VCaP (cell line): ENCODE measurements at regions not wholly inside any gene's neighbourhood (a gene's known extent, or its start where the extent isn't known, plus 50 kb on each side); places are given as distances from the start of the nearest gene placed in this dataset.

Experiments
- H3K27ac ChIP-seq: fragments of 450-650 bp; 2 replicates; pipeline ENCODE4 v1.5.1; 2017
- TF ChIP-seq, protein P1 (sequence below): fragments of 450-650 bp; conservative IDR thresholded peaks from 2 replicates; pipeline ENCODE4 v1.5.1; 2017; ENCODE audit warnings: mild to moderate bottlenecking, moderate library complexity

DNA sequence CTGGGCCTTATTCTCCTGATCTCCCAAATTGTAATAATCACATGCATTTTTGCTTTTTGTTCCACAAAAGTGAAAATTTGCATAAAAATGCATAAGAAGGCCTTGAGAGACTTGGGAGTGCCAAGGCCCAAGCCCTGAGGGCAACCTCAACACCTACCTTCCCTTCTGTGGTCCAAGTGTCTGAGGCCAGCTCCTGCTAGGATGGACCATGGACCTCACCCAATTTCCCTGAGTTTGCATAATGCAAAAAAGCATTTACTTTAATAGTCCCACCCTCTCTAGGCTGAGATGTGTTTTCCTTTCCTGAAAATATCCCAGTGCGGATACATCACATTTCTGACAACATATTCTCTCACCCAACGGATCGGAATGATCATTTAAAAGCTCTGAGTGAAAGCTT lies 194.1 kb upstream of the TENM4 start:
- H3K27ac ChIP-seq = no peak overlapping the region
- TF ChIP-seq, protein P1, sequence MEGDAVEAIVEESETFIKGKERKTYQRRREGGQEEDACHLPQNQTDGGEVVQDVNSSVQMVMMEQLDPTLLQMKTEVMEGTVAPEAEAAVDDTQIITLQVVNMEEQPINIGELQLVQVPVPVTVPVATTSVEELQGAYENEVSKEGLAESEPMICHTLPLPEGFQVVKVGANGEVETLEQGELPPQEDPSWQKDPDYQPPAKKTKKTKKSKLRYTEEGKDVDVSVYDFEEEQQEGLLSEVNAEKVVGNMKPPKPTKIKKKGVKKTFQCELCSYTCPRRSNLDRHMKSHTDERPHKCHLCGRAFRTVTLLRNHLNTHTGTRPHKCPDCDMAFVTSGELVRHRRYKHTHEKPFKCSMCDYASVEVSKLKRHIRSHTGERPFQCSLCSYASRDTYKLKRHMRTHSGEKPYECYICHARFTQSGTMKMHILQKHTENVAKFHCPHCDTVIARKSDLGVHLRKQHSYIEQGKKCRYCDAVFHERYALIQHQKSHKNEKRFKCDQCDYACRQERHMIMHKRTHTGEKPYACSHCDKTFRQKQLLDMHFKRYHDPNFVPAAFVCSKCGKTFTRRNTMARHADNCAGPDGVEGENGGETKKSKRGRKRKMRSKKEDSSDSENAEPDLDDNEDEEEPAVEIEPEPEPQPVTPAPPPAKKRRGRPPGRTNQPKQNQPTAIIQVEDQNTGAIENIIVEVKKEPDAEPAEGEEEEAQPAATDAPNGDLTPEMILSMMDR = no peak

DNA sequence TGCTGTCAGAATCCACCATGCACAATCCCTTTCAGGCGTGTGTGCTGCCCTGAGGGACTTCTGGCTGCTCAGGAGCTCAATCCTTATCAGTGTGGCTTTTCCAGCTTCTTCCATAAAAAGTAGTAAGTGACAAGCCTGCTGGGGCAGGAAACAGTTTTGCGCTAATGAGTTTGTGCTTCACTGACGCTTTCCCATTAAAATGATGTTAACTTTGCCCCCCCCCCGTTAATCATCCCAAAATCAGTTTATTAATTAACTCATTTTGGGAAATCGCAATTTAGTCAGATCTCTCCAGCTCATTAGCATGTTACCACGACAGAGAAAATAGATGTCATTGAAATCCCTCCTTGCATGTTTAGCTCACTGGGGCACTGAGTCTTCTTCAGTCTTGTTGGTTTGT lies 186.5 kb upstream of the TENM4 start:
- TF ChIP-seq, protein P1 = no peak

DNA sequence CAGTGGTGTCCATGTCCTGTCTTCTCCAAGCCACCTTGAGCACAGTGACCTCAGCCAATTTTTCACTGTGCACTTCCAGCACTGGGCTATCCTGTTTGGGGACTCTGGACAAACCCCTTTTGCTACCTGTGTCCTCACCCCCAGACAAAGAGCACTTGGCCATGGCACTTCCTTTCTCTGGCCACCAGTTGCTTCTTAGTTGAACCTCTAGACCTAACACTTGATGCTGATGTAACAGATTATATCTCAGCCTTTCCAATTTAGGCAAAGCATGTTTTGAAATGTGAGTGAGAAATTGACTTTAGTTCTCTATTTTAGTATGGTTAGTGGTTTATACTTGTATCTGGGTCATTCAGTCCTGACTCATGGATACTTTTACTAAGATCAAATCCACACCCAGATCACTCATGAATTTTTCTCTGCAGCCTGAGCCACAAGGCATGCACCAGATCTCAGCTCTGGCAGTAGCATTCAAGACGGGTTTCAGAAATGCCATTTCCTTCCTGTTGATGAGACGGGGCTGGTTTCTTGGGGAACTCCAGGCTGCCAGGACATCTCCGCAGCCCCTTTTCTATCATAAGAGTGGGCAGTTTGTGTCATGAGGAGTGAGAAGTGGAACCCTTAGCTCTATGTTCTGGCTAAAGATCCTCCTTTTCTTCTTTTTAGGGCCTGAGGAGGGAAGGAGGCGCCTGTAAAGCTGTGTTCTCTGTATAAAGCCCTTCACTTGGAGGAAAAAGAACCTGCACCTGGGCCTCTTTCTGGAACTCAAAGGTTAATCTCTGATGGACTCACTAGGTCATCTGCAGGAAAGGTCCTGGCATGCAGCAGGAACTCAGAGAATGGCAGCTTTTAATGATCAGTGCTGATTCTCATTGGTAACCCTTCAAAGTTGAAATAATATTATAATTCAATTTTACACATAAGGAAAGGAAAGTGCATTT lies 185.6 kb upstream of the TENM4 start:
- TF ChIP-seq, protein P1 = no peak
- no peak overlapping the region for H3K27ac ChIP-seq

More for the DNA sequence above, 186.5 kb upstream of the TENM4 start:
- H3K27ac ChIP-seq = no peak overlapping the region

DNA sequence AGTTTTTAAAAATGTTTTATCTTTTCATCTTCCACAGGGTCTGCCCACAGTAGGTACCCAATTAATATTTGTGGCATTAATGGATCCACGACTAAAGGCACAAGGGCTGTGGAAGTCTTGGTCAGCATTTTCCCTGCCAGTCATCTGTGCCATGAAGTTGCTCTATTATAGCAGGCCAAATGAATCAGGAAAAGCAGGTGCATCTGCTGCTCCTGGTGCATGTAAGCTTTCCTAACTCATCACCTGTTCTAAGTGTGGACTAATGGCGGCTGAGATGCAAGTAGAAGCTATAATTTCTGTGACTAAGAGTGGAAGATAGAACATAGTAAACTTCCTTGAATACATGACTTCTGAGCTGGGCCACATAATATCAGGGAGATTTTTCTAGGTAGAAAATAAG lies 182.5 kb upstream of the TENM4 start:
- TF ChIP-seq, protein P1 = no peak
- H3K27ac ChIP-seq = no peak overlapping the region

DNA sequence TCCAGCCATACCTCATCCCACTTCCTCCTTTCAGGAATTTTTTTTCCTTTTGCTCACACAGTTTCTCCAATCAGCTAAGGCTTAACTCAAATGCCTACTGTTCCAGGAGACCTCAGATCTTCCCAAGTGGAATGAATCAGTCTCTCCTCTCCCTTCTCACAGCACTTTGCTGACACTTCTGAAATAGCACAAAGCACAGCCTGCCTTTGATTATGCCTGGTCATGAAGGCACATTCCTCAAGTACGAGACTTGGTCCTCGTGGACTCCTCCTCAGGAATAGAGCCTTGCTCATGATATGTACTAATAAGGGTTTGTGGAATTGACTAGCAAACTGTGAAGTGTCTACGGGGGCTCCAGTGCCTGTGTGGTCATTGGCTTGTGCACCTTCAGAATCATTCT lies 176.7 kb upstream of the TENM4 start:
- H3K27ac ChIP-seq = no peak overlapping the region
- TF ChIP-seq, protein P1 = no peak

DNA sequence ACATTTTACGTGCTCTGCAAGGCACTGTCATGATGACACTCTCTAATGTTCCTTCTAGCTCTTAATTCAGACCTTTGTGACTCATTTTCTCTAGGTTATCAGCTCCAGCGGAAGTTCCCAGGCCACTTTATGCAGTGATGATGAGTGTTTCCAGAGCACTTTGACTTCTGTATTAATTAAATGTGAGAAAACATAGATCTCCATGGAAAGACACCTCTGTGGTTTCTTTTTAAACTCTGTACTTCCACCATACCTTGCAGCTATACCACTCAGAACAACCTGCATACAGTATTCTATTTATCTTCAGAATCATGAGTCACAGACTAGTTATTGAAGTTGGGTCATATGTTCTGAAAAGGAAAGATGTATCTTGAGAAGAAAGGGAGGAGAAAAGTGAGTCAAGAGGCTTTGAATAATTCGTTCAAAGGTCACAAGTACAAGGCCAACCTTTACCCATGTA lies 175.6 kb upstream of the TENM4 start:
- no peak overlapping the region for H3K27ac ChIP-seq
- TF ChIP-seq, protein P1 = no peak

DNA sequence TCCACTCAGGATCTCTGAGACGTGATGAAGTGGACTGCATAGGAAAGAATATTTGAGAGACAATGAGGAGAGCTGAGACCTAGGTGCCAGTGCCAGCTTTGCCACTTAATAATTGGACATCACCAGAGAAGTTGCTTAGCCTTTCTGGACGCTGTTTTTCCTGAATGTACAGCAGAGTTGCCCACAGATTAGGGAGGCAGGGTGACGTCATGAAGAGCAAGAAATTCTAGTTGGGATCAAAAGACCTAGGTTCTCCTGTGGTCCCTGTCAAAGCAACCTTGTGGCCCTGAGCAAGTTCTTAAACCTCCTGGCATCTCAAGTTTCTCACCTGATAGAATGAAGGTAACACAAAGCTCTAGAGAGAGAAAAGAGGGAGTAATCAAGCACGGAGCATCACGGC lies 174.6 kb upstream of the TENM4 start:
- H3K27ac ChIP-seq = no peak overlapping the region
- TF ChIP-seq, protein P1 = no peak
